Panc1 (cell line): ENCODE measurements at regions not wholly inside any gene's neighbourhood (a gene's known extent, or its start where the extent isn't known, plus 50 kb on each side); places are given as distances from the start of the nearest gene placed in this dataset.

Experiments used
- ATAC-seq: fragments of 200-7000 bp; cut with Tn5 transposase; 2 replicates; pipeline ENCODE4 v1.9.1; 2020; ENCODE audit warnings: mild to moderate bottlenecking, moderate library complexity
- BruUV-seq: library from RNA; stranded (reverse); fragments of 400-500 nt; replicated peaks from 2 replicates; lab custom pipeline; 2021; lab: Mats Ljungman, UMichigan
- CTCF ChIA-PET: fragments of 300-600 bp; sonication (Branson Sonifier 250); formaldehyde crosslinking; loops from one replicate; lab custom pipeline; 2022; ENCODE audit warnings: antibody characterized with exemption; lab: Charles Lee
- POLR2A ChIA-PET: fragments of 300-600 bp; sonication (Branson Sonifier 250); formaldehyde crosslinking; loops from one replicate; lab custom pipeline; 2022; ENCODE audit warnings: antibody characterized with exemption; lab: Charles Lee
- DNase-seq: peaks from one replicate; pipeline ENCODE4 v3.0.0-alpha.2; 2010; ENCODE audit warnings: low read depth, low spot score
- H3K27ac ChIP-seq: 2 replicates; pipeline ENCODE4 v1.5.1; 2011; ENCODE audit warnings: mild to moderate bottlenecking, low read length, inconsistent platforms
- H3K27me3 ChIP-seq: fragments of 200-500 bp; sonication (Bioruptor generic); 2 replicates; pipeline ENCODE4 v1.6.0; 2014; ENCODE audit warnings: low read length, inconsistent platforms; ENCODE audit not compliant: control insufficient read depth, insufficient read depth
- H3K36me3 ChIP-seq: fragments of 200-500 bp; sonication (Bioruptor generic); 2 replicates; pipeline ENCODE4 v1.5.1; 2014; ENCODE audit warnings: inconsistent platforms, mild to moderate bottlenecking, low read length, moderate library complexity; ENCODE audit not compliant: control insufficient read depth, insufficient read depth
- H3K4me1 ChIP-seq: 2 replicates; pipeline ENCODE4 v1.5.1; 2011; ENCODE audit warnings: inconsistent platforms, mild to moderate bottlenecking, low read length, moderate library complexity; ENCODE audit not compliant: control insufficient read depth, insufficient read depth
- H3K4me3 ChIP-seq, 2 experiments: 2 replicates each; pipeline ENCODE4 v1.5.1; 2011 to 2012; ENCODE audit warnings: low read depth in 2 of 2, low read length in 2 of 2, mild to moderate bottlenecking in 2 of 2, inconsistent platforms in 1 of 2, moderate library complexity in 1 of 2
- H3K9me3 ChIP-seq: fragments of 200-500 bp; sonication (Bioruptor generic); 2 replicates; pipeline ENCODE4 v1.5.1; 2014; ENCODE audit warnings: low read depth, mild to moderate bottlenecking, inconsistent platforms, low read length, moderate library complexity; ENCODE audit not compliant: control insufficient read depth, insufficient read depth
- CTCF ChIP-seq: fragments of 450-650 bp; IDR thresholded peaks from 2 replicates; pipeline ENCODE4 v1.5.1; 2017; ENCODE audit warnings: mild to moderate bottlenecking
- POLR2AphosphoS5 ChIP-seq: IDR thresholded peaks from 2 replicates; pipeline ENCODE4 v1.6.1; 2012; ENCODE audit warnings: mild to moderate bottlenecking, low read depth, low read length, moderate library complexity
- SIN3A ChIP-seq: IDR thresholded peaks from 2 replicates; pipeline ENCODE4 v1.6.1; 2012; ENCODE audit warnings: low read depth, mild to moderate bottlenecking, low read length, moderate library complexity, borderline replicate concordance; ENCODE audit not compliant: insufficient read depth
- TCF7L2 ChIP-seq: IDR thresholded peaks from 2 replicates; pipeline ENCODE4 v1.6.1; 2011; ENCODE audit warnings: mild to moderate bottlenecking, low read depth, low read length, inconsistent platforms
- in situ Hi-C: cut with HindIII; loops from 2 replicates; pipeline ENCODE4 v1.10.0; 2016; ENCODE audit warnings: low sequenced_read_pairs, low pct_unique_long_range_greater_than_20kb
- intact Hi-C: fragments of 100-400 bp; cut with micrococcal nuclease; formaldehyde crosslinking; loops from one replicate; pipeline ENCODE4 v1.10.0; 2022; ENCODE audit not compliant: unreplicated experiment
- TF ChIP-seq, protein P1 (sequence below), 2 experiments: IDR thresholded peaks; 2 replicates each; pipeline ENCODE4 v1.6.1; 2011 to 2012; ENCODE audit warnings: low read depth in 2 of 2, control low read depth in 1 of 2, low read length in 1 of 2, mild to moderate bottlenecking in 1 of 2, moderate library complexity in 1 of 2; ENCODE audit not compliant: insufficient read depth in 1 of 2

DNA sequence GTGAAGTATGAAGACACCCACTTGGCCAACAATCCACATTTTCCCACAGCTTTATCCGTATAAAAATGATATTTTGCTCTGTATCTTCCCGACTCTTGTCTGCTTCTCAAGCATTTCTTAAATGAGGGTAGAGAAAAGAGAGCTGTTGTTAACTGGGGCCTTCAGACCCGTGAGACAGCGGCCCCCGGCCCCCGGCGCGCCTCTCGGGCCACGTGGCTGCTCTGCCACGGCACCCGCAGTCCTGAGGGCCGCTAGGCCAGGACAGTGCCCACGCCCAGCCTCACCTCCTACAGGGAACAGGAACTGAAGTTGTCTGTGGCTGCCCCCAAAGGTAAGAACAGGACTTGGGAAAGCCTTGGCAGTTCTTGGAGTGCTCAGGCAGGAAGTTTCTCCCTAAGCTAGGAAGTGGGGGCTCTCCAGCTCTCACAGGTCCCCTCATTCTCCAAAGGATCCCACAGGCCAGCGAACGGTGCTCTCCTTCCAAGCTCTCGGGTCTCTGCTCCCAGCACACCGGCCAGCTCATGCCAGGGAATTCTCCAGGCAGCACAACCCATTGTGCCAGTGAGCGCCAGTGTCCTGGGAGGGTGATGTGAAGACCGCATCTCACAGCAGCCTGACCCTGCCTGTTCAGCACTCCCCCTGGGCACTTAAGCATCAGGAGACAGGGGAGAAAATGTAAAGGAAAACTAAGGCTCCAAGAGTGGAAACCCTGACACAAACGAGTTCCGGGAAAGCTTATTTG, 230.3 kb upstream of the PFKP start:
- Histone ChIP-seq H3K4me1 (no peaks in the 10 kb centered on the region), H3K27ac (no peak overlapping the region), H3K27me3 (no peaks in the 10 kb centered on the region), H3K36me3 (no peaks in the 10 kb centered on the region), H3K9me3 (no peaks in the 10 kb centered on the region), H3K4me3 (no peak overlapping the region)
- no TSS peak for BruUV-seq
- ATAC-seq (no peak), DNase-seq (no peak)
- POLR2A ChIA-PET: no interaction called here
- CTCF ChIA-PET: no interaction called here
- in situ Hi-C loops (no loop called here), intact Hi-C loops (no loop called here)
- TF ChIP-seq TCF7L2 (no peak), POLR2AphosphoS5 (no peak), SIN3A (no peak), CTCF (no peak)
- TF ChIP-seq, protein P1, sequence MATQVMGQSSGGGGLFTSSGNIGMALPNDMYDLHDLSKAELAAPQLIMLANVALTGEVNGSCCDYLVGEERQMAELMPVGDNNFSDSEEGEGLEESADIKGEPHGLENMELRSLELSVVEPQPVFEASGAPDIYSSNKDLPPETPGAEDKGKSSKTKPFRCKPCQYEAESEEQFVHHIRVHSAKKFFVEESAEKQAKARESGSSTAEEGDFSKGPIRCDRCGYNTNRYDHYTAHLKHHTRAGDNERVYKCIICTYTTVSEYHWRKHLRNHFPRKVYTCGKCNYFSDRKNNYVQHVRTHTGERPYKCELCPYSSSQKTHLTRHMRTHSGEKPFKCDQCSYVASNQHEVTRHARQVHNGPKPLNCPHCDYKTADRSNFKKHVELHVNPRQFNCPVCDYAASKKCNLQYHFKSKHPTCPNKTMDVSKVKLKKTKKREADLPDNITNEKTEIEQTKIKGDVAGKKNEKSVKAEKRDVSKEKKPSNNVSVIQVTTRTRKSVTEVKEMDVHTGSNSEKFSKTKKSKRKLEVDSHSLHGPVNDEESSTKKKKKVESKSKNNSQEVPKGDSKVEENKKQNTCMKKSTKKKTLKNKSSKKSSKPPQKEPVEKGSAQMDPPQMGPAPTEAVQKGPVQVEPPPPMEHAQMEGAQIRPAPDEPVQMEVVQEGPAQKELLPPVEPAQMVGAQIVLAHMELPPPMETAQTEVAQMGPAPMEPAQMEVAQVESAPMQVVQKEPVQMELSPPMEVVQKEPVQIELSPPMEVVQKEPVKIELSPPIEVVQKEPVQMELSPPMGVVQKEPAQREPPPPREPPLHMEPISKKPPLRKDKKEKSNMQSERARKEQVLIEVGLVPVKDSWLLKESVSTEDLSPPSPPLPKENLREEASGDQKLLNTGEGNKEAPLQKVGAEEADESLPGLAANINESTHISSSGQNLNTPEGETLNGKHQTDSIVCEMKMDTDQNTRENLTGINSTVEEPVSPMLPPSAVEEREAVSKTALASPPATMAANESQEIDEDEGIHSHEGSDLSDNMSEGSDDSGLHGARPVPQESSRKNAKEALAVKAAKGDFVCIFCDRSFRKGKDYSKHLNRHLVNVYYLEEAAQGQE (IDR thresholded peaks at IDR 0.05; ENCODE audit: insufficient read depth in 1 of 2, low read depth in 2 of 2, low read length in 1 of 2): no peak

DNA sequence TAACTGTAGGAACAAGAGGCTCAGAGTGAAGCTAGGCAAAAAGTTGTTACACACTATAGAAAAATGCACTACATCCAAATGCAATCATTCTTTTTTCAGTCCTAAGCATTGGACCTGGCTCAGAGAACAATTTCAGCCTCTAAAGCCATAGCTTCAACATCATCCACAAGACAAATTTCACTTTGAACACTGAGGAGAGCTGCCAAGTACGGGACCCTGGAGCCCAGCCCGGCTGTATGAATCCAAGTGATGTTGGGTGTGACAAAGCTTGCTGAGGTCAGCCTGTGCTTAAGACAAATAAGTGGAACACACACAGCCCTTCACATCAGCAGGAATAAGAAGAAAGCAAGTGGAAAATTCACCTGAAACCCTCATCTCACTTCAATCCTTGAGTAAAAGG, 233.1 kb upstream of the PFKP start:
- in situ Hi-C loops: no loop called here
- intact Hi-C loops: no loop called here
- no peak for ATAC-seq

DNA sequence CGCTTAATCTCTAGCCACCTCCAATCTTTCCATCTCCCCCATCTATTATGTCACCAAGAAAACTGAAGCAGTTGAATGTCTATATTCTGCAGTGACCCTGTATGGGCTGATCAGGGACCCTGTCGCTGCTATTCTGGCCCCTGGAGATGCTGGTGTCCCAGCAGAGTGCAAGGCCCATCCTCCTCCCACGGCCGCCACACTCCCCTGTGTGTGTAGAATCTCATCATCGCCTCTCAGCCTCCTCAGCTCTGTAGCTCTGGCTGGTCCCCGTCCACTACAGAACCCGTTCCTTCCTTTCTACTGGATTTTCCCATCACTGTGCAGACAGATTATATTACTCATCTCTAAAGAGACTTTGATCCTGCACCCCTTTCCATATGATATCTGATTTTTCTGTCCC, 235.8 kb upstream of the PFKP start:
- Histone ChIP-seq H3K4me3 (no peak overlapping the region), H3K4me1 (no peaks in the 10 kb centered on the region), H3K27me3 (no peaks in the 10 kb centered on the region), H3K27ac (no peak overlapping the region), H3K9me3 (no peaks in the 10 kb centered on the region), H3K36me3 (no peaks in the 10 kb centered on the region)
- ATAC-seq: no peak
- in situ Hi-C loops (no loop called here), intact Hi-C loops (no loop called here)
- BruUV-seq: no TSS peak
- POLR2A ChIA-PET: no interaction called here
- no peak for DNase-seq
- CTCF ChIA-PET: no interaction called here
- no peak for TF ChIP-seq POLR2AphosphoS5
- TF ChIP-seq TCF7L2: no peak
- TF ChIP-seq, protein P1 (IDR thresholded peaks at IDR 0.05; ENCODE audit: insufficient read depth in 1 of 2, low read depth in 2 of 2, low read length in 1 of 2): no peak
- no peak for TF ChIP-seq CTCF
- no peak for TF ChIP-seq SIN3A

More for the DNA sequence above, 233.1 kb upstream of the PFKP start:
- DNase-seq: no peak
- H3K4me1 ChIP-seq: no peaks in the 10 kb centered on the region
- no peaks in the 10 kb centered on the region for H3K27me3 ChIP-seq
- BruUV-seq: no TSS peak
- TF ChIP-seq POLR2AphosphoS5: no peak
- TF ChIP-seq SIN3A: no peak
- CTCF ChIA-PET: no interaction called here
- no peaks in the 10 kb centered on the region for H3K9me3 ChIP-seq
- no peak overlapping the region for H3K4me3 ChIP-seq
- no peaks in the 10 kb centered on the region for H3K36me3 ChIP-seq
- H3K27ac ChIP-seq: no peak overlapping the region
- POLR2A ChIA-PET: no interaction called here
